Mesothelial cell of epicardium (in vitro differentiated cells): ENCODE measurements at regions not wholly inside any gene's neighbourhood (a gene's known extent, or its start where the extent isn't known, plus 50 kb on each side); places are given as distances from the start of the nearest gene placed in this dataset.

Experiments
- DNase-seq, 2 experiments: peaks; one replicate each; pipeline ENCODE4 v3.0.0; 2021; ENCODE audit warnings: low spot score in 2 of 2; ENCODE audit not compliant: unreplicated experiment in 2 of 2
- H3K27ac Mint-ChIP-seq: 2 replicates; pipeline ENCODE4 v1.8.0; 2021; ENCODE audit warnings: mixed read lengths
- H3K27me3 Mint-ChIP-seq: 2 replicates; pipeline ENCODE4 v1.8.0; 2021; ENCODE audit warnings: low read depth, mixed read lengths
- H3K36me3 Mint-ChIP-seq: 2 replicates; pipeline ENCODE4 v1.8.0; 2021; ENCODE audit warnings: mixed read lengths
- H3K4me1 Mint-ChIP-seq: 2 replicates; pipeline ENCODE4 v1.8.0; 2021; ENCODE audit warnings: mixed read lengths
- H3K4me3 Mint-ChIP-seq: 2 replicates; pipeline ENCODE4 v1.8.0; 2021; ENCODE audit warnings: mild to moderate bottlenecking, moderate library complexity, mixed read lengths
- H3K9me3 Mint-ChIP-seq: 2 replicates; pipeline ENCODE4 v1.8.0; 2021; ENCODE audit warnings: mixed read lengths
- CTCF ChIP-seq: fragments of 200-600 bp; sonication (generic); IDR thresholded peaks from one replicate; pipeline ENCODE4 v1.5.0; 2021; ENCODE audit warnings: antibody characterized with exemption; ENCODE audit not compliant: unreplicated experiment

GRCh38 chr15:86014016-86014415, 65.7 kb upstream of the AGBL1 start:
- Mint-ChIP-seq H3K9me3 (no peaks in the 10 kb centered on the region), H3K27me3 (peaks cover 18% of the 10 kb centered on the region), H3K27ac (no peak overlapping the region), H3K36me3 (no peaks in the 10 kb centered on the region), H3K4me1 (no peaks in the 10 kb centered on the region), H3K4me3 (no peak overlapping the region)
- no peak for DNase-seq
- no peak for TF ChIP-seq CTCF

- DNase-seq = no peak
- H3K9me3 Mint-ChIP-seq = no peaks in the 10 kb centered on the region
- H3K27ac Mint-ChIP-seq = no peak overlapping the region
- peaks cover 10% of the 10 kb centered on the region for H3K4me1 Mint-ChIP-seq
- peaks cover 19% of the 10 kb centered on the region for H3K27me3 Mint-ChIP-seq
- TF ChIP-seq CTCF = no peak
- H3K36me3 Mint-ChIP-seq = no peaks in the 10 kb centered on the region
- H3K4me3 Mint-ChIP-seq = no peak overlapping the region
Measured at GRCh38 chr15:86016750-86017149, 62.9 kb upstream of the AGBL1 start.

DNA sequence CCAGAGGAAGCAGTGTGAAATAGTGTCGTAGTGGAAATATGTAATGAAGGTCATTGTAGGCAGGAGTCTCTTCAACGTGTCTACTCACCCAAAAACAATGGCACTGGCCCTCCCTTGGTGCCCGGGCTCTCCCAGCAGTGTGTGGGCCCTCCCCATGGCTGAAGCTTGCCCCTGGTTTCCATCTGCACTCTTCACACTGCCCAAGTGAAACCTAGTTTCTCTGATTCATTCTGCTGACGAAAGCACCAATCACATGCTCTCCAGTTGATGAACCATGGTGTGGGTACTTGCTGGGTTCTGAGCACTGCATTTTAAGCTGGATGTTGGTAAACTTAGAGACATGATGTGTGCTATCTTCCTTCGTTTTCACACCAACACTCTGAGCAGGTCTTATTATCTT, 61.0 kb upstream of the AGBL1 start:
- no peaks in the 10 kb centered on the region for H3K9me3 Mint-ChIP-seq
- no peak overlapping the region for H3K27ac Mint-ChIP-seq
- peaks cover 11% of the 10 kb centered on the region for H3K4me1 Mint-ChIP-seq
- no peak for TF ChIP-seq CTCF
- H3K36me3 Mint-ChIP-seq = no peaks in the 10 kb centered on the region
- DNase-seq = no peak
- peaks cover 33% of the 10 kb centered on the region for H3K27me3 Mint-ChIP-seq
- no peak overlapping the region for H3K4me3 Mint-ChIP-seq

DNA sequence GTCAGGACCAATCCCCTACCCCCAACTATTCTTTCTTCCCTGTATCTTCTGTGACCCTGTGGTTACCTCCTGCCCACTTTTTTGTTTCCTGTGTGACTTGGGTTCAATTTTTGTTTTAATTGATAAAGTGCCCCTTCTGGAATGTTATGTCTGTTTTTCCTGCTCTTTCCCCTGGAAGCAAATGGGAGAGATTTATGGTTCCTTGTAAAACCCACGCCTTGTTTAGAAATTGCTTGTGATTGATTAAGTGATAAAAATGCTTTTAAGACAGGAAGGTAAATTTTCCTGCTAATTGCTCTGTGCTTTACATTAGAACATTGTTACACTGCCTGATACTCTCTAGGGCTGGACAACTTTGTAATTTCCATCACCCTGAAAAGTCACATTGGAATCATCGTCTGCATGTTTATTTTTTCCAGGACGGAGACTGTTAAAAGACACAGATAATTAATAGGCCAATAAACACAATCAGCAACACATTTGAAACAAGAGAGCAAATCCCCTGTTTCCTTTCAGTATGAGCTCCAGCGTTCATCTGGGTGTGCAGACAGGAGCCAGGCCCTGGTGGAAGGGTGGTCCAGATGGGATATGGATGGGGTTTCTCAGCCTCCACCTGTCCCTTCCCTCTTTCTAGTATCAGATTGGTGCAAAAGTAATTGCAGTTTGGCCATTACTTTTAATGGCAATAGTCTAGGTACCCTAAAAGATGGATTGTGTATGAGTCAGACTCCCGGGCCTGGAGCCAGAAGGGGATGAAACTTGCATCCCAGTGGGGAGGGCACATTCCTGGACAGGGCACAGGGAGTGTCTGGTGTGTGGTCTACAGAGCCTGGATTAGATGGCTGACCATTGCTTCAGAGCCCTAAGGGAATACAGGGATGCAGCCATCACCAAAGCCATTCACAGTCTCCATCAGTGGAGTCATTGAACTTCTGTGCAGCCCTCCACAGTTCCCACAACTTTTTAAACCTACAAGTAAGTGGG, 58.1 kb upstream of the AGBL1 start:
- H3K27me3 Mint-ChIP-seq = peaks cover 47% of the 10 kb centered on the region
- H3K36me3 Mint-ChIP-seq = no peaks in the 10 kb centered on the region
- no peak for TF ChIP-seq CTCF
- H3K4me3 Mint-ChIP-seq = no peak overlapping the region
- H3K4me1 Mint-ChIP-seq = peaks cover 11% of the 10 kb centered on the region
- no peak overlapping the region for H3K27ac Mint-ChIP-seq
- no peak for DNase-seq
- no peaks in the 10 kb centered on the region for H3K9me3 Mint-ChIP-seq

DNA sequence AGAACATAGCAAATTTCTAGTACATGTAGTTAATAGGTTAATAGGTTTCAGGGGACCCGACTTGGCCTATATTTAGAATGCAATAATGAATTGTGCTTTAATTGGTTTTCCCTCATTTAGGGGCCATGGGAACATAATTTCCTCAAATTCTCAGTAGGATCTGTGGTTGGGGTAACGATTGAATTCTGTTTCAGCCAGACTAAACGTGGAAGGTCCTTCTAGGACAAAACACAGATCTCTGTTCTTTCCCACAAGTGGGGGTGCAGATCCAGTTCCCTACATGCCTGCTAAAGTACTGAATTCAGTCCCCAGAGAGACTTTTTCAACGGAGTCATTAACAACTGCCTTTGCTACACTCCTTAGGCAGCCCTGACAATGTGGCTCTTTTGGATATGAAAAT, 50.7 kb upstream of the AGBL1 start:
- no peaks in the 10 kb centered on the region for H3K4me1 Mint-ChIP-seq
- peaks cover 40% of the 10 kb centered on the region for H3K27me3 Mint-ChIP-seq
- H3K36me3 Mint-ChIP-seq = no peaks in the 10 kb centered on the region

More for the DNA sequence above, 50.7 kb upstream of the AGBL1 start:
- DNase-seq = no peak
- H3K9me3 Mint-ChIP-seq = no peaks in the 10 kb centered on the region
- no peak overlapping the region for H3K27ac Mint-ChIP-seq
- TF ChIP-seq CTCF = no peak
- H3K4me3 Mint-ChIP-seq = no peak overlapping the region
